ENCODE measurements at regions not wholly inside any gene's neighbourhood (a gene's known extent, or its start where the extent isn't known, plus 50 kb on each side); places are given as distances from the start of the nearest gene placed in this dataset.
"Not testable (repeated sequence)": the region's sequence is repeated elsewhere in the genome, so short reads cannot be mapped to it uniquely, and the experiment has no call there.

DNA sequence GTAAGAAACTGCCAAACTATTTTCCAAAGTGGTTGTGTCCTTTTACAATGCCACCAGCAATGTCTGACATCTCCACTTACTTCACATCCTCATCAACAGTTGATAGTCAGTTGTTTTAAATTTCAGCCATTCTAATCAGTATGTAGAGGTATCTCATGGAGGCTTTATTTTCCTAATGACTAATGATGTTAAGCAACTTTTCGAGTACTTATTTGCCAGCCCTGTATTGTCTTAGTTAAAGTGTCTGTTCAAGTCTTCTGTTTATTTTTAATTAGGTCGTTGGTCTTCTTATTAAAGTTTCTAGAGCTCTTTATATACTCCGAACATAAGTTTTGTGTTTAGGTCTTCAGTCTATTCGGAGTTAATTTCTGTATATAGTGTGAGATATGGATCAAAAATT is 54.9 kb upstream of the NBPF12 start:
- not testable (repeated sequence) for DNase-seq

DNA sequence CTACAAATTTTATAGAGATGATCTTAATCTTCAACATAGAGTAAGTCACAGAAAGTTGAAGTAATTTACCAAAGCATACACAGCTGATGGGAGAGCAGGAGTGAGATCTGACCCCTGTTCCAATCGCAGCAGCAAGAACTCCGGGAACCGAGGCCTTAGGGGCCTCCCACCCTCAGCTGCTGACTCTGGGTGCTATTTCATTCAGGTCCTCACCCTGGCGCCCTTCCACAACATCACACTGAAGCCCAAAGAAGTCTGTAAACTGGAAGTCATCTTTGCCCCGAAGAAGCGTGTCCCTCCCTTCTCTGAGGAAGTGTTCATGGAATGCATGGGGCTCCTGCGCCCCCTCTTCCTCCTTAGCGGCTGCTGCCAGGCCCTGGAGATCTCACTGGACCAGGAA is 57.0 kb upstream of the NBPF12 start:
- not testable (repeated sequence) for DNase-seq

DNA sequence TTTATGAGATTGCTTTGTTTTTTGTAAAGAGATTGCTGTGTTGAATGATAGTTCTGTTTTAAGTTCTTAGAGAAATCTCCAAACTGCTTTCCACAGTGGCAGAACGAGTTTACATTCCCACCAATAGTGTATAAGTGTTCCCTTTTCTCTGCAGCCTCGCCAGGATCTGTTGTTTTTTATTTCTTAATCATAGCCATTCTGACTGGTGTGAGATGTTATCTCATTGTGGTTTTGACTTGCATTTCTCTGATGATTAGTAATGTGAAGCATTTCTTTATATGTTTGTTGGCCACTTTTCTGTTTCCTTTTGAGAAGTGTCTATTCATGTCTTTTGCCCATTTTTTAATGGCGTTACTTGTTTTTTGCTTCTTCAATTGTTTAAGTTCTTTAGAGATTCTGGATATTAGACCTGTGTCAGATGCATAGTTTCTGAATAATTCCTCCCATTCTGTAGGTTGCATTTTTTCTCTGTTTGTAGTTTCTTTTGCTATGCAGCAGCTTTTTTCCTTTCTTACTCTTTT is 74.3 kb upstream of the NBPF12 start:
- not testable (repeated sequence) for DNase-seq

DNA sequence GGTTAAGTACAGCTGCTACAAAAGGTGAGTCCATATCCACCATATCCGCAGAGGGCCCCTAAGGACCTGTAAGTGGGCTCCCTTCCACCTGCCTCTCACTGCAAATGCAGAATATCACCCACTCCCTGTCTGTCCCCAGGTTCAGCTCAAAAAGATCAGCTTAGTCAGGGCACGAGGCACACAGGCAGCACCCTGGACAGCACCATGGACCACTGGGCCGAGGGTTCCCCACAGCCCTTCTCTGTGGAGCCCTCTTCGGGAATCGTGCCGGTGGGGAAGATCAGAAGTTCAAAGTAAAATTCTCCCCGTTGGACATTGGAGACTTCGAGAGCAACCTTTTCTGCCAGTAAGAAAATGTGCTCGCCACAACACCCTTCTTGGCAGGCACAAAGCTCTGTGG is 85.0 kb upstream of the NBPF12 start:
- DNase-seq = not testable (repeated sequence)

DNA sequence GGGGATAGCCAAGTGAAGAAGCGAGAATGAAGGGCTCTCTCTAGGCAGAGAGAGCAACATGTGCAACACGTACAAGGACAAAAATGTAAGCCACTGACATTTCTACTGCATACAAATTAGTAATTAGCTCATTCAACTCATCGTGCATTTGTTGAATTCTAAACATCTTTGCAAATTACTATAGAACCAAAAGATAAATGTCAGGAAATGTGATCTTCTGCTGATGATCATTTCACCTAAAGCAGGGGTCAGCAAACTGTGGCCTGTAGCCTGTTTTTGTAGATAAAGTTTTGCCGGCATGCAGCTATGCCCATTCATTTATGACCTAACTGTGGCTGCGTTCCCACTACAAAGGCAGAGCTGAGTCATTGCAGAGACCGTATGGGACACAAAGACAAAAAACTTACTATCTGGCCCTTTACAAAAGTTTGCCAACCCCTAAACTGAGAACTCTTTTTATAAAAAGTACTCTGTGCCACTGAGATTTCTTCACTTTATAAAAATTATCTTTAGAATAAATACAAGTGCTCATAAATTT is 87.7 kb upstream of the NBPF12 start:
- not testable (repeated sequence) for DNase-seq

DNA sequence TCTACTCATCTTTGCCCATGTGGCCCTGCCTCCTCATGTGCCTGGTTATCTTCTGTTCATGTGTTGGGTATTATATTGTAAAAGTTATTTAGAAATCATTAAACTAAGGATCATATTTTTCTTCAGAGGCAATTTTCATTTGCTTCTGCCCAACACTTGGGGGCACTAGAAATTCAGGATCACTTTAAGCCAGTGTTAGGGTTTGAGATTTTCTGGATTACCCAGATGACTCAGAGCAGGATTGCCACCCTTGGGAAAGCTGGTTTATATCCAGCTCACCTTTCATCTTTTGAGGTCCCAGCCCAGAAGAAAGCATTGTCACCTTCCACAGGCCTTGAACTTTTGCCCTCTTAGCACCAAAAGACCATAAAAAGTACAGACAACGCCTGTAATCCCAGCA is 99.4 kb upstream of the NBPF12 start:
- not testable (repeated sequence) for DNase-seq

DNA sequence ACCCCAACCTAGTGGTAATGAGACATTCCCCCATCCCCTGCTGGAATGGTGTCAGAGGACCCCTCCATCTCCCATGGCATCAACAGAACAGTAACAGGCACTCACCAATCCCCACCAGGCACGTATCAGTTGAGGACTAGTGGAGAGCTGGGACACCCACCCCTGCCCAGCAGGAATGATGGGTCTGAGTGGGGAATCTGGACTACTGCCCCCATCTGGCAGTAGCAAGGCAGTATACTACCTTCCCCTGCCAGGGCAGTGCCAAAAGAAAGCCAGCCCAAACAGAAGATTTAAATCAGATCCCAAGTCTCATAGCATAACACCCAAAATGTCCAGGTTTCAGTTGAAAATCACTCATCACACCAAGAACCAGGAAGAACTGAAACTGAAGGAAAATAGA is 111.2 kb upstream of the NBPF12 start:
- DNase-seq = not testable (repeated sequence)

DNA sequence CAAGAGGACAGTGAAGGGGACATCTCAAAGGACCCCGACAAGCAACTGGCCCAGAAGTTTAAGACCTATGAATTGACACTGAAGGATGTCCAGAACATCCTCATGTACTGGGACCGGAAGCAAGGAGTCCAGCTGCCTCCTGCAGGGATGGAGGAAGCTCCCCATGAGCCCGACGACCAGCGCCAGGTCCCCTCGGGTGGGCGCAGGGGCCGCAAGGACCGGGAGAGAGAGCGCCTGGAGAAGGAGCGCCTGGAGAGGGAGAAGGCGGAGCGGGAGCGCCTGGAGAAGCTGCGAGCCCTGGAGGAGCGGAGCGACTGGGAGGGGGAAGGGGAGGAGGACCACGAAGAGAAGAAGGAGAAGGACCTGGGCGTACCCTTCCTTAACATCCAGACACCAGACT is 143.9 kb upstream of the NBPF12 start:
- DNase-seq = not testable (repeated sequence)

DNA sequence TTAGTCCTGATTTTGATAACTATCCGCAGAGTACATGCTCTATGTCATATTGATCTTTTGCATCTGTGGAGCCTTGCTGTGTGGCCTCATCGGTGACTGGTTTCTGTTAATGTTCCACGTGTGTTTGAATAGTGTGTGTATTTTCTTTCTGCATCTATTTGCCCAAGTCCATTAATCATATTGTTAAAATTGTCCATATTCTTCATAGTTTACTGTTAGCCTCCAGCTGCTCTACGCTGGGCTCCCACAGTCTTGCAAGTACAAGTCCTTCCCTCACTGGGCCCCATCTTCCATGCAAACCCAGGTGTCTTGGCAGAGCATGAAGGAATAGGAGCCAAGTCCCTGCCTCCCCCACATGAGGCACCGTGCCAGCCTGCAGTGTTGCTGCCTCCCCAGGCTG is 145.4 kb upstream of the NBPF12 start:
- not testable (repeated sequence) for DNase-seq

DNA sequence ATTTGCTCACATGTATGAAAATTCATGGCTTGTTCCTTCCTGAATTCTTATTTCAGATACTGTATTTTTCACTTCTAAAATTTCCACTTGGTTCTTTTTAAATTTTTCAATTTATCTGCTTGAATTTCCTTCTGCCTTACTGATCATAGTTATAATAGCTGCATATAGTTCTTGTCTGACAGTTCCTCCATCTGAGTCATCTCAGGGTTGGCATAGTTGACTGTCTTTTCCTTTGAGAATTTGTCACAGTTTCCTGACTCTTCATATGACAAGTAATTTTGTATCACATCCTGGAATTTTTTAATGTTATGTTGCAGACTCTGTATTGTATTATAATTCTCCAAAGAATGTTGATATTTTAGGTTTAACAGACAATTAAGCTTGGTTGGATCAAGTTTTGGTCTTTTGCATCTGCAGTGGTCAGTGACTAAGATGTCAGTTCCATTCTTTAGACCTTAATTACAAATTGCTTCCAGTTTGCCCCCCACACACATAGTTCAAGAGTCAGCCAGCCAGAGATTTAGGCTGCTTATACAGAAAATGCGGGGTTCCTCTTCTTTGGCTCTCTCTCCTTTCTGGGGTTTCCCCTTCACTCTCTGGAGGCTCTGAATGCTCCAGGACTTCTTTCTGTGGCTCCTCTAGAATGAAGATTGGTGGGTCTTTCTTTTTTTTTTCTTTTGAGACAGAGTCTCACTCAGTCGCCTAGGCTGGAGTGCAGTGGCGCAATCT is 153.7 kb upstream of the NBPF12 start:
- DNase-seq = not testable (repeated sequence)

DNA sequence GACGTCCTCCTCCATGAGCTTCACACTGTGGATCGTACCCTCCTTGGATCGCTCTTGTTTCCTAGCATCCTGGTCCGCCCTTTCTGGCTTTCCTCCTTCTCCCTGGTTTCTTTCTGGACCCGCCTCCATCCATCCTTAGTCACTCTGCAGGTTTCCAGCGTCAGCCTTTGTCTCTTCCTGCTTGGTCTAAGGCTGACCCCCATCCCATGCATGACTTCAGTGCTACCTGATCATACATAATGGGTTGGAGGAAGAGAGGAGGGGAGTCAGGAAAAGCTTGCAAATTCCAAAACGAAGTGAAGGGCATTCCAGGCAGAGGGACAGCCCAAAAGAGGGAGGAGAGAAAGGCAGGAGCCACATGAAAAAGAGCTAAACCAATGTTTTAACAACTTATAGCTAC is 156.9 kb upstream of the NBPF12 start:
- not testable (repeated sequence) for DNase-seq

DNA sequence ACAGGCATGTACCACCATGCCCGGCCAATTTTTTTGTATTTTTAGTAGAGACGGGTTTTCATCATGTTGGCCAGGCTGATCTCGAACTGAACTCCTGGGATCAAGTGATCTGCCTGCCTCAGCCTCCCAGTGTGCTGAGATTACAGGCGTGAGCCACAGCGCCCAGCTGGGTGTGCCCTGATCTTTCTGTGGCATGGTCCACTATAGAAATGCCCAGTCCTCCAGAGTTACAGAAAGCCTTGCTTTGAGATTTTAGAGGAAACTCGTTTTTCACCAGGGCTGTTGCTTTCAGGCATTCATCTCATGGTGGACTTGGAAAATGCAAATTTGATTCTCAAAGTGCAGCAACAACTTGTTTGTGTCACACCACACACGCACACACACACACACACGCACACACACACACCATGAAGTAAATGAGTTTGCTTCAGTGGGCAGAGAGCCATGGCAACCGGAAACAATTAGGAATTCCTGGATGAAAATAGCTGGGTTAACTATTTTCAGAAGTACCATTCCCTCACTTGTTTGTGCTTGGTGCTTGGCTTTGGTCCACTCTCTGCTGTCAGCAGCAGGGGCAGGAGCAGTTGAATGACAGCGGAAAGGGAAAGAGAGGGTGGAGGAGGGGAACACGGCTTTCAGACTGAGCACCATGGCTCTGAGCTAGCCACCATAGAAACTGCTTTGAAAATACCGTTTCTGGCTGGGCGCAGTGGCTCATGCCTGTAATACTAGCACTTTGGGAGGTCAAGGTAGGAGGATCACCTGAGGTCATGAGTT is 160.1 kb upstream of the NBPF12 start:
- peak; percentile 44 for DNase-seq

DNA sequence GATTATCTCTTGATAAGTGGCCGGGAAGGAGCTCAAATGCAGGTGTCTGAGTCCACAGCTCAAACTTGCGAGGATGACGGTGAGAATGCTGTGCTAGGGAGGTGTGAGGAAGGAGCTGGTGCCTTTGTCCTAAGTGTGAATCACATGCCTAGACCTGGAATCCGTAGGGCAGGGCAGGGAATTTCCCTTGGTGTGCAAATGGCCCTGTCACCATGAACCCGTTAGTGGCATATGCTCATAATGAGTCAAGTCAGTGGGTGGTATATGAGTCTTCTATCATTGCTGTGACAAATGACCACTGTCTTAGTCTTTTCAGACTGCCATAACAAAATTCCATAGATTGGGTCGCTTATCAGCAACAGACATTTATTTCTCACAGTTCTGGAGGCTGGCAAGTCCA is 163.1 kb upstream of the NBPF12 start:
- not testable (repeated sequence) for DNase-seq

DNA sequence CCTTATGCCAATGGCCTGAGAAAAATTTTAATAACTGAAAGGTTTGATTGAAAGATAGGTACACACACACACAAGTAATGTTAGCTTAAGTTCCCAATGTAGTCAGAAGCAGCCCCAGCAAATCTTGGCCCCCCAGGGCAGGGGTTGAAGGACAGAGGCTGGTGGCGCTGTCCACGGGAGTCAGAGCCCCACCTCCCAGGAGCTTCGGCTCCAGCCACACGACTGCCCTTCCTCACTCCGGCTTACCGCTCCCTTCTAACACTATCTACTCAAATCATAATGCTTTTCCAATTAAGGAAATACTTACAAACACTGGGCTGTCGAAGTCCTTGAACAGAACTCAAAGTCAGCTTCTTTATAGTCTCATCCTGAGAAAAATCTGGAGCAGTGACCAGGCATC is 163.9 kb upstream of the NBPF12 start:
- not testable (repeated sequence) for DNase-seq

DNA sequence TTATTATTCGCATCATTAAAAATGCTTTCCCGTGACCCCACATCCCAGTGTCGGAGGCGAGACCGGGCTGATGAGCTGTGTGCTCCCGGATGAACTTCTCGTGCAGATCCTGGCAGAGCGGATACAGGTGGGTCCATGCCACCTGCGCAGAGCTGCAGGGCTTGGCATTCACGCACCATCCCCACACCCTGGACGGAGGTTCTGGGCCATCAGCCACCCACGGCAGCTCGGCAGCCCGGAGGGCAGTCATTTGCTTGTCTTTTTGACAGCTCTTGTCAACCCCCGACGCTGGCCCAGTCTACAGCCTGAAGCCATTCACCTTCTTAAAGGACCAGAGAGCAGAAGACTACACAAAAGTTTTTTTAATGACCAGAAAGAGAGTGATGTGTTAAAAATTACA is 166.7 kb upstream of the NBPF12 start:
- not testable (repeated sequence) for DNase-seq

DNA sequence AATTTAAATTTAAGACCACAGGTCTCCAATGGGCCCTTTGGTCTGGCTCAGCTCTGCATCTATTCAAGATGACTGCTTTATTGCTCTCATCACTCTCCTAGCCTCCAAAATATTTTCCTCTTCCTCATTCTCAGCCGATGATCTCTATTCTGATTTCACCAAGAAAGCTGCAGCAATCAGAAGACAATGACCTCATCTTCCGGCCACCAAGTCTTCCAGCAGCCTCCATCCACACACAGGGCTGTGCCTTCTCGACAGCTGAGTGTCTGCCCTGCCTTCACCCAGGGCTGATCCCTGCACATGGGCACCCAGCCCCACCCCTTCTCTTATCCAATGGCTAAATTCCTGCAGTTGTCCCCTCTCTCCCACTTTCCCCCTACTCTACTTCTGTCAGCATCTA is 167.1 kb upstream of the NBPF12 start:
- not testable (repeated sequence) for DNase-seq

DNA sequence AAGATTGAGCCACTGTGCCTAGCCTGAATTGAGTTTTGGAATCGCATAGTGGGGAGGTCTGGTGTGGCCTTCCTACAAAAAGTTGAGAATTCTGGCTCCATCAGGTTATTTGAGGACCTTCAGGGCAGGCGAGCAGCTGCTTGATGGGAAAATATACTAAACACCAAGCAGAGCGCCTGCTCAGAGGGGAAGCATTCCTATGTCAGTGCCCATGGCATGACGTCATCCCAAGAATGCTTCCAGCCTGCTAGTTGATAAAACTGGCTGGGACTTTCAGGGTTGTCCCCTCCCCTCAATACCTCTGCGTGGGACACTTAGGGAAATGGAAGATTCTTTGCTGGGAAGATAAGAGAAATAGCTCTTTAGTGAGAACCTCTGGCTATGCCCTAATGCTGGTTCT is 174.9 kb upstream of the NBPF12 start:
- not testable (repeated sequence) for DNase-seq

DNA sequence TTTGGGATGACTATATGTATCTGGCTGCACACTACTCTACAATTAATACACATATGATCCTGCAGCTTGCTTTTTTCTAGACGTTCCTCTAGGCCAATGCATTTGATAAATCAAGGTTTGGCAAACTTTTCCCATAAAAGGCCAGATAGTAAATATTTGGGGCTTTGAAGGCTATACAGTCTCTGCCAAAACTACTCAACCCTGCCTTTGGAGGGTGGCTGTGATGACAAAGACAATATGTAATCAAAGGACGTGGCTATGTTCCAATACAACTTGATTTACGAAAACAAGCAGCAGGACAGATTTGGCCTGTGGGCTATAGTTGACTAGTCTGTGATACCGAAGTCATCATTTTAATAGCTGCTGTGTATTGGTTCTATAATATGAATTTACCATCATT is 181.3 kb upstream of the NBPF12 start:
- DNase-seq = not testable (repeated sequence)

DNA sequence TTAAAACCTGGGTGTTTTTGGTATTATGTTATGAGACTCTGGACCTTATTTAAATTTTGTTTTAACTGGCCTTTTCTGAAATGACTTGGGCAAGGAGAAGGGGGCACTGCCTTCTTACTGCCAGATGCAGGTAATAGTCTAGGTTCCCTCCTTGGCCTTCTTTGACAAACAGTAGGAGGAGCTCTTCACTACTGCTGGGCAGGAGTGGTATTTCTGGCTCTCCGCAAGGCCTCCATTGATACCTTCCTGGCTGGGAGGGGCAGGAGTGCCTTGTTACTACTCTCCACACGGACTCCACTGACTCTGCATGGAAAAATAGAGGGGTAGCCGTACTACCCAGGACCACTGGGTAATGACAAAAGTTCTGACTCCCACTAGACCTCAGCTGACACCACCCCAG is 189.4 kb upstream of the NBPF12 start:
- DNase-seq = not testable (repeated sequence)

DNA sequence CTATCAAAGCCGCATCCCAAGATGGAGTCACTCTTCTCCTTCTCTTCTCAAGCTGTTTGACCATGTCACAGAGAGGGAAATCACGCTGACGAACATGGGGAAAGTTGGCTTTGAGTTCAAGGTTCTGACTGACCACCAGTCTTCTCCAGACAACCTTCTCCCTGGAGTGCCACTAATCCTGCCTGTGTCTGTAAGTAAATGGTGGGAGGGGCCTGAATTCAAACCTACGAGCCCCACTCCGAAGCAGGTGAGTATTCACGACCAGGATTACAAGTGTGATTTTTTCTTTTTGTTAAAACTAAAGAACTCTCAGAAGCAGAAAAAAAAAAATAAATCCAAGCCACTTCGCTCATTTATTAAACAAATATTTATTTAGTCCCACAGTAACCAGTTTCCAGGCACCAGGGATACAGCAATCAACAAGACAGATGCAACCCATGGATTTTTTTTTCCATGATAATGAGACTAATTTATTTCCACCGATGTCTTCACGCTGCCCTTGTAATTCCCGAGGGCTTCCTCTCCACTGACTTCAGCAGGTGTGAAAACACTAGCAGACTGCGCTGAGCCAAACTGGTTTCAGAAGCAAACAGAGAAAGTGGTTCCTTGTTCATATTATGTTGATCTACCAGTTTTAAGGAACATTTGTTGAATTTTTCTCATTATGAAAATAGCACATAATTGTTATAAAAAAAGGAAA is 206.0 kb upstream of the NBPF12 start:
- not testable (repeated sequence) for DNase-seq

DNA sequence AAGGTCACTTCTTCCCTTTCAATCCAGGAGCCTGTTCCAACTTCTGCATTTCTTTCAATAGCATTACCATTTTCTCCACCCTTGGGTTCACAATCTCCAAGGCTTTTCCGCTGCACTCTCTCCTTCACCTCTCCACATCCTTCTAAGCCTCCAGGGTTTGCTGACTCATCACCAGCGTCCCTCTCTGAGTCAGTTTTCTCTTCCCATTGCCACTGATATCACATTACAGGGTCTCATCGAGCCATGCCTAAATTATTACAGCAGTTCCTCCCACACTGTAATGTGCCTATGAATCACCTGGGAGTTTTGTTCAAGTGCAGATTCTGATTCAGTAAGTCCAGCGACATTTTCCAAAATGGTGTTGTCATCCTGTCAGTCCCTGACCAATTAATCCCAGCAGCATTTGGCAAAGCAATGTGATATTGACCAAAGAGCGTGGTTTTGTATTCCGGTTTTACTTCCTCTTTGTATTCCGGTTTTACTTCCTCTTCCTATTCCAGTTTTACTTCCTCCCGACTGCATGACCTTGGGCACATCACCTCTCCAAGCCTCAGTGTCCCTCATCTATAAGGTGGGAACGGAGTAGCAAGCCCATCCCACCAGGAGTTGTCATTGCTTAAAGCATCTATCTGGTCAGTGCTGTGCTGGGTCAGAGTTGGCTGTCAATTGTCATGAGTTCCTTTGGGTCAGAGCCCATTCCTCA is 208.3 kb upstream of the NBPF12 start:
- not testable (repeated sequence) for DNase-seq

DNA sequence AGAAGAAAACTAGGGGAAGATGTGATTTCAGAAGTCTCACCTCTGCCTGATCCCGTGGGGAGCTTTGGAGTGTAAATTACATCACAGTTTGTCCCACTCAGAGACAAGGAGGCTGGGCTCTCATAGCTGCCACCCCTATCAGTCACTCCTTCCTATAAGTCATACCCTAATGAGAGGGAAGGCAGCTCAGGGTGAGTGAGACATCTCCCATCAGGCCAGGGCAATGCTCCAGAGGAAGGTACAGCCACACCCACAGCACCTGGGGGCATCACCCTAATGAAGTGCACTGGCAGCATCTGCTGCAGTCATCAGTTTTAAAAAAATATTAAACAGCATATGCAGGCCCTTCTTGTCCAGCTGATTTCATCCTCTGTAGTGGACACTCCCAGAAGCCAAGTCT is 223.1 kb upstream of the NBPF12 start:
- not testable (repeated sequence) for DNase-seq

Data from NCI-H1105 (cell line).